ENCODE measurements at regions not wholly inside any gene's neighbourhood (a gene's known extent, or its start where the extent isn't known, plus 50 kb on each side); places are given as distances from the start of the nearest gene placed in this dataset.

GRCh38 chr9:763692-764091 is 77.8 kb upstream of the DMRT1 start:
- no peak for ATAC-seq
- FAIRE-seq: no peak
- intact Hi-C loops (cut with micrococcal nuclease; ENCODE audit: unreplicated experiment): loop anchor here (1.0 kb wide), 1 partner anchor 149 kb away; no protein-coding TSS in a partner anchor
- H3K9ac ChIP-seq (ENCODE audit: control insufficient read depth, insufficient read depth, low read length): no peak overlapping the region
- WGBS (ENCODE audit: insufficient coverage, insufficient replicate concordance, low lambda C conversion rate, missing lambda C conversion rate): 51% methylated on average over 6 of the region's 6 CpGs
- peaks cover 0 to 1% of the 10 kb centered on the region in 2 experiments; a peak in 2 of 4 replicates for H3K27me3 ChIP-seq (replicated peaks in 1 of 2; ENCODE audit: control insufficient read depth in 2 of 2, insufficient read depth in 2 of 2, low read length in 1 of 2)
- BruUV-seq (replicated peaks): no TSS peak
- no peak overlapping the region for H3K4me2 ChIP-seq (ENCODE audit: control insufficient read depth, insufficient read depth)
- H4K20me1 ChIP-seq (ENCODE audit: control insufficient read depth, insufficient read depth): no peaks in the 10 kb centered on the region
- ChIA-PET RAD21 (ENCODE audit: unreplicated experiment) (no interaction called here), POLR2A (no interaction called here), SMC1A (ENCODE audit: uncharacterized antibody, unreplicated experiment) (interaction anchor here (0.6 kb wide), 1 partner anchor 669 kb away, joined by 3 read pairs; no protein-coding TSS in a partner anchor), CTCF (interaction anchor here (0.9 kb wide), 2 partner anchors 148 to 239 kb away, joined by 3 read pairs; no protein-coding TSS in a partner anchor)
- no peaks in the 10 kb centered on the region for H3K79me2 ChIP-seq (ENCODE audit: control insufficient read depth, insufficient read depth, low read length)
- no peak overlapping the region for H2AFZ ChIP-seq (ENCODE audit: control insufficient read depth, low read depth, low read length)
- no peak for DNase-seq (ENCODE audit: low read depth, low spot score)
- no peak overlapping the region for H3K4me3 ChIP-seq
- no peaks in the 10 kb centered on the region for H3K4me1 ChIP-seq (ENCODE audit: control insufficient read depth, insufficient read depth, low read length)
- no peaks in the 10 kb centered on the region for H3K36me3 ChIP-seq (ENCODE audit: control insufficient read depth in 2 of 2, insufficient read depth in 2 of 2, low read length in 1 of 2)
- no peak for TF ChIP-seq ZNF622 (IDR thresholded peaks at IDR 0.05)
- TF ChIP-seq SP1 (IDR thresholded peaks at IDR 0.05; ENCODE audit: low read depth, low read length): no peak
- no peak for TF ChIP-seq ATF3 (IDR thresholded peaks at IDR 0.05; ENCODE audit: borderline replicate concordance, extremely low read depth, low read depth, low read length)
- TF ChIP-seq TCF3 (IDR thresholded peaks at IDR 0.05; ENCODE audit: borderline replicate concordance, insufficient read depth, low read depth, low read length): no peak
- no peak for TF ChIP-seq GABPA (IDR thresholded peaks at IDR 0.05; ENCODE audit: low read depth)
- no peak for TF ChIP-seq CREB1 (IDR thresholded peaks at IDR 0.05; ENCODE audit: low read depth)
- no peak for TF ChIP-seq IRF4 (IDR thresholded peaks at IDR 0.05; ENCODE audit: low read depth, low read length)
- no peak for TF ChIP-seq TCF7 (IDR thresholded peaks at IDR 0.05; ENCODE audit: borderline replicate concordance)
- no peak for TF ChIP-seq CBFB (IDR thresholded peaks at IDR 0.05; ENCODE audit: low read depth)
- no peak for TF ChIP-seq ZNF207 (IDR thresholded peaks at IDR 0.05; ENCODE audit: borderline replicate concordance)
- no peak for TF ChIP-seq SUZ12 (IDR thresholded peaks at IDR 0.05; ENCODE audit: unreplicated experiment)
- no peak for TF ChIP-seq MTA3 (IDR thresholded peaks at IDR 0.05; ENCODE audit: borderline replicate concordance, low read length)
- no peak for TF ChIP-seq MEF2B (IDR thresholded peaks at IDR 0.05; ENCODE audit: partially characterized antibody, poor library complexity, severe bottlenecking)
- no peak for TF ChIP-seq RUNX3 (IDR thresholded peaks at IDR 0.05; ENCODE audit: low read length)
- no peak for TF ChIP-seq BCL11A (IDR thresholded peaks at IDR 0.05; ENCODE audit: low read depth, low read length)
- TF ChIP-seq, protein P1, sequence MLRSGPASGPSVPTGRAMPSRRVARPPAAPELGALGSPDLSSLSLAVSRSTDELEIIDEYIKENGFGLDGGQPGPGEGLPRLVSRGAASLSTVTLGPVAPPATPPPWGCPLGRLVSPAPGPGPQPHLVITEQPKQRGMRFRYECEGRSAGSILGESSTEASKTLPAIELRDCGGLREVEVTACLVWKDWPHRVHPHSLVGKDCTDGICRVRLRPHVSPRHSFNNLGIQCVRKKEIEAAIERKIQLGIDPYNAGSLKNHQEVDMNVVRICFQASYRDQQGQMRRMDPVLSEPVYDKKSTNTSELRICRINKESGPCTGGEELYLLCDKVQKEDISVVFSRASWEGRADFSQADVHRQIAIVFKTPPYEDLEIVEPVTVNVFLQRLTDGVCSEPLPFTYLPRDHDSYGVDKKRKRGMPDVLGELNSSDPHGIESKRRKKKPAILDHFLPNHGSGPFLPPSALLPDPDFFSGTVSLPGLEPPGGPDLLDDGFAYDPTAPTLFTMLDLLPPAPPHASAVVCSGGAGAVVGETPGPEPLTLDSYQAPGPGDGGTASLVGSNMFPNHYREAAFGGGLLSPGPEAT (IDR thresholded peaks at IDR 0.05; ENCODE audit: low read depth): no peak
- in situ Hi-C loops (cut with MboI): no loop called here
- H3K9me3 ChIP-seq (replicated peaks; ENCODE audit: control insufficient read depth, insufficient read depth, low read length): no peaks in the 10 kb centered on the region
- H3K27ac ChIP-seq (ENCODE audit: control insufficient read depth, insufficient read depth): no peak overlapping the region

Data from GM12878 (cell line).